ENCODE measurements at regions not wholly inside any gene's neighbourhood (a gene's known extent, or its start where the extent isn't known, plus 50 kb on each side); places are given as distances from the start of the nearest gene placed in this dataset.

DNA sequence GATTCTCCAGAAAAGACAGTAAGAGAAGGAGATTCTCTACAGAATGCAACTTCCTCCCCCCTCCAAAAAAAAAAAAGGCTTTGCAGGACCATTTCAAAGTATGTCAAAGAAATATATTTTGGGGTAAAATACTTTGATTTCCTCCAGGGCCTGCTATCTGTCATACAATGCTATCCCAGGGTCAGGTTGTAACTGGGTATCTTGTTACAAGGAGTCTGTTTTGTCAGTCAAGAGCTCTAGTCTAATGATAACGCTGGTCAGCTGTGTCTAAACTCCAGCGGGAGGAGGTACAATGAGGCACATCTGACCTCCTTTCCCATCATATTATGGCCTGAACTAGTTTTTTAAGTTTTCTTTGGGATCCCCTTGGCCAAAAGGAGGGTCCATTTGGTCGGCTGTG, 408.4 kb upstream of the CDH5 start:
- no peak overlapping the region for H2BK15ac ChIP-seq (ENCODE audit: low read length)
- no peak overlapping the region for H4K8ac ChIP-seq (ENCODE audit: extremely low read depth, insufficient read depth, low read length)
- H3K4me1 ChIP-seq (replicated peaks in 1 of 4; ENCODE audit: control insufficient read depth in 3 of 4, insufficient read depth in 4 of 4, low read length in 3 of 4) = no peaks in the 10 kb centered on the region
- H3K79me1 ChIP-seq (ENCODE audit: low read depth, low read length) = no peaks in the 10 kb centered on the region
- WGBS, 2 experiments (ENCODE audit: extremely low coverage in 1 of 2, insufficient coverage in 1 of 2, insufficient read length in 1 of 2, insufficient replicate concordance in 2 of 2, low coverage in 1 of 2, low lambda C conversion rate in 2 of 2, missing lambda C conversion rate in 1 of 2) = 80% methylated on average over 3 of the region's 3 CpGs; no CpG with 5 or more reads in 1 of the 2 experiments
- H3K14ac ChIP-seq (ENCODE audit: insufficient read length) = no peak overlapping the region
- H4K20me1 ChIP-seq (replicated peaks in 1 of 2; ENCODE audit: control insufficient read depth in 1 of 2, insufficient read depth in 2 of 2, low read length in 2 of 2) = no peaks in the 10 kb centered on the region
- no peak overlapping the region for H2BK5ac ChIP-seq (ENCODE audit: low read depth, low read length)
- H4K5ac ChIP-seq (ENCODE audit: insufficient read length, low read depth, low read length) = no peak overlapping the region
- no peak for DNase-seq (ENCODE audit: low read depth in 1 of 2, low spot score in 2 of 2)
- H3K4me2 ChIP-seq (ENCODE audit: insufficient read depth in 1 of 2, low read depth in 2 of 2, low read length in 2 of 2) = no peak overlapping the region
- H3K56ac ChIP-seq (replicated peaks; ENCODE audit: insufficient read length, low read depth, low read length) = no peak overlapping the region
- H3K27me3 ChIP-seq (replicated peaks in 1 of 4; ENCODE audit: control insufficient read depth in 3 of 4, extremely low read depth in 1 of 4, insufficient read depth in 3 of 4, low read length in 3 of 4) = no peaks in the 10 kb centered on the region
- H2AK5ac ChIP-seq (ENCODE audit: low read depth, low read length) = no peak overlapping the region
- no peak for FAIRE-seq
- H3K79me2 ChIP-seq (ENCODE audit: control insufficient read depth in 1 of 2, insufficient read depth in 2 of 2, low read length in 2 of 2) = no peaks in the 10 kb centered on the region
- H2BK12ac ChIP-seq (ENCODE audit: low read depth, low read length) = no peak overlapping the region
- H3K9ac ChIP-seq (replicated peaks in 1 of 4; ENCODE audit: extremely low read depth in 1 of 4, low read depth in 3 of 4, low read length in 3 of 4) = no peak overlapping the region
- ChIA-PET CTCF (ENCODE audit: partially characterized antibody) (no interaction called here), POLR2A (ENCODE audit: partially characterized antibody) (no interaction called here)
- H3K9me3 ChIP-seq (ENCODE audit: insufficient read depth in 2 of 2, low read depth in 1 of 2, low read length in 1 of 2) = no peaks in the 10 kb centered on the region
- no peak overlapping the region for H2BK20ac ChIP-seq (ENCODE audit: low read length)
- no peak overlapping the region for H3K4ac ChIP-seq (replicated peaks; ENCODE audit: insufficient read length, low read depth, low read length)
- H3K27ac ChIP-seq (ENCODE audit: low read depth, low read length) = no peak overlapping the region
- H3K23me2 ChIP-seq (ENCODE audit: low read depth, low read length) = no peaks in the 10 kb centered on the region
- H2BK120ac ChIP-seq (replicated peaks; ENCODE audit: low read depth, low read length) = no peak overlapping the region
- no peak overlapping the region for H4K91ac ChIP-seq (replicated peaks; ENCODE audit: insufficient read length, low read length)
- H3K36me3 ChIP-seq (ENCODE audit: control insufficient read depth in 2 of 4, insufficient read depth in 4 of 4, low read length in 3 of 4) = no peaks in the 10 kb centered on the region
- no peak overlapping the region for H2AFZ ChIP-seq (ENCODE audit: low read length)
- no peak overlapping the region for H3K4me3 ChIP-seq (ENCODE audit: extremely low read depth in 1 of 4, insufficient read depth in 2 of 4, low read depth in 3 of 4, low read length in 4 of 4)
- H3K23ac ChIP-seq (ENCODE audit: insufficient read length) = no peak overlapping the region
- no peak overlapping the region for H3K18ac ChIP-seq (ENCODE audit: extremely low read depth, low read length)
- no peak for TF ChIP-seq SP2 (IDR thresholded peaks at IDR 0.05; ENCODE audit: low read length)
- no peak for TF ChIP-seq POLR2AphosphoS5 (IDR thresholded peaks at IDR 0.05; ENCODE audit: low read depth, low read length)
- no peak for TF ChIP-seq CBX5 (IDR thresholded peaks at IDR 0.05; ENCODE audit: low read depth, low read length)
- no peak for TF ChIP-seq NANOG (IDR thresholded peaks at IDR 0.05; ENCODE audit: insufficient read depth, low read depth, low read length, poor library complexity, severe bottlenecking)
- no peak for TF ChIP-seq CHD2 (IDR thresholded peaks at IDR 0.05; ENCODE audit: low read length)
- TF ChIP-seq ATF3 (IDR thresholded peaks at IDR 0.05; ENCODE audit: insufficient read depth, low read depth, low read length) = no peak
- TF ChIP-seq EGR1 (IDR thresholded peaks at IDR 0.05; ENCODE audit: borderline replicate concordance, low read depth, low read length) = no peak

Measured in H1 (cell line).